IMR-90 (cell line): ENCODE measurements at regions not wholly inside any gene's neighbourhood (a gene's known extent, or its start where the extent isn't known, plus 50 kb on each side); places are given as distances from the start of the nearest gene placed in this dataset.

Source experiments
- ATAC-seq: fragments of 200-7000 bp; cut with Tn5 transposase; 2 replicates; pipeline ENCODE4 v1.9.1; 2020; ENCODE audit warnings: low read depth, mild to moderate bottlenecking, moderate library complexity
- BruUV-seq: library from RNA; stranded (reverse); fragments of 400-500 nt; replicated peaks from 2 replicates; lab custom pipeline; 2021; lab: Mats Ljungman, UMichigan
- CTCF ChIA-PET: fragments of 300-600 bp; formaldehyde crosslinking; extraction: SDS; loops from one replicate; lab custom pipeline; 2021; ENCODE audit warnings: antibody characterized with exemption; lab: Yijun Ruan, JAX
- POLR2A ChIA-PET: fragments of 300-600 bp; sonication (Branson Sonifier 250); formaldehyde crosslinking; loops from one replicate; lab custom pipeline; 2022; ENCODE audit warnings: antibody characterized with exemption; ENCODE audit not compliant: unreplicated experiment; lab: Charles Lee
- DNase-seq: peaks from one replicate; pipeline ENCODE4 v3.0.0; 2013
- H2AFZ ChIP-seq: replicated peaks from 2 replicates; pipeline ENCODE3; 2013; ENCODE audit warnings: low read length, mild to moderate bottlenecking; ENCODE audit not compliant: poor library complexity
- H2AK5ac ChIP-seq: 2 replicates; pipeline ENCODE4 v1.6.1; 2013; ENCODE audit warnings: low read depth, low read length, inconsistent platforms
- H2AK9ac ChIP-seq: replicated peaks from 2 replicates; pipeline ENCODE3; 2013; ENCODE audit warnings: mild to moderate bottlenecking, low read depth, low read length, moderate library complexity; ENCODE audit not compliant: poor library complexity
- H2BK120ac ChIP-seq: 2 replicates; pipeline ENCODE4 v1.6.1; 2013; ENCODE audit warnings: low read depth, low read length, inconsistent platforms
- H2BK15ac ChIP-seq: 3 replicates; pipeline ENCODE4 v1.6.1; 2013; ENCODE audit warnings: low read depth, low read length, inconsistent platforms
- H2BK20ac ChIP-seq: 2 replicates; pipeline ENCODE4 v1.6.1; 2013; ENCODE audit warnings: low read depth, mild to moderate bottlenecking, inconsistent platforms, low read length, moderate library complexity
- H2BK5ac ChIP-seq: 2 replicates; pipeline ENCODE4 v1.6.1; 2013; ENCODE audit warnings: mild to moderate bottlenecking, low read depth, low read length, inconsistent platforms; ENCODE audit not compliant: poor library complexity, severe bottlenecking
- H3K14ac ChIP-seq: replicated peaks from 2 replicates; pipeline ENCODE4 v1.6.1; 2013; ENCODE audit warnings: low read depth, low read length, inconsistent platforms
- H3K18ac ChIP-seq: 2 replicates; pipeline ENCODE4 v1.6.1; 2013; ENCODE audit warnings: low read depth, low read length, control low read depth
- H3K23ac ChIP-seq: 2 replicates; pipeline ENCODE4 v1.6.1; 2013; ENCODE audit warnings: low read depth, low read length, inconsistent platforms
- H3K27ac ChIP-seq: 2 replicates; pipeline ENCODE4 v1.5.1; 2013; ENCODE audit warnings: mild to moderate bottlenecking, control low read depth, low read length; ENCODE audit not compliant: insufficient read depth
- H3K27me3 ChIP-seq: 2 replicates; pipeline ENCODE4 v1.6.1; 2013; ENCODE audit warnings: low read length; ENCODE audit not compliant: control insufficient read depth, insufficient read depth
- H3K36me3 ChIP-seq: 2 replicates; pipeline ENCODE4 v1.6.1; 2013; ENCODE audit warnings: low read length, mixed read lengths; ENCODE audit not compliant: control insufficient read depth, insufficient read depth
- H3K4ac ChIP-seq: 2 replicates; pipeline ENCODE4 v1.6.1; 2013; ENCODE audit warnings: low read depth, low read length, inconsistent platforms
- H3K4me1 ChIP-seq: 2 replicates; pipeline ENCODE4 v1.6.1; 2013; ENCODE audit warnings: low read length, mixed read lengths; ENCODE audit not compliant: control insufficient read depth, insufficient read depth
- H3K4me2 ChIP-seq: 2 replicates; pipeline ENCODE4 v1.6.1; 2013; ENCODE audit warnings: low read depth, mild to moderate bottlenecking, control low read depth, low read length, moderate library complexity
- H3K4me3 ChIP-seq: 2 replicates; pipeline ENCODE4 v1.5.1; 2013; ENCODE audit warnings: low read depth, mild to moderate bottlenecking, control low read depth, low read length, moderate library complexity; ENCODE audit not compliant: insufficient read depth
- H3K56ac ChIP-seq: 2 replicates; pipeline ENCODE4 v1.6.1; 2013; ENCODE audit warnings: low read length, inconsistent platforms; ENCODE audit not compliant: insufficient read depth; ENCODE audit errors: extremely low read depth
- H3K79me1 ChIP-seq, 2 experiments: 2 replicates each; pipeline ENCODE4 v1.6.1; 2013; ENCODE audit warnings: low read length in 2 of 2, inconsistent platforms in 1 of 2, low read depth in 1 of 2
- H3K9ac ChIP-seq: 2 replicates; pipeline ENCODE4 v1.6.1; 2013; ENCODE audit warnings: low read depth, low read length, control low read depth
- H3K9me1 ChIP-seq: 2 replicates; pipeline ENCODE4 v1.6.1; 2013; ENCODE audit warnings: low read length, inconsistent platforms; ENCODE audit not compliant: insufficient read depth
- H3K9me3 ChIP-seq: 2 replicates; pipeline ENCODE4 v1.6.1; 2013; ENCODE audit warnings: low read length; ENCODE audit not compliant: control insufficient read depth, insufficient read depth
- H4K20me1 ChIP-seq: 2 replicates; pipeline ENCODE4 v1.6.1; 2013; ENCODE audit warnings: low read length, inconsistent platforms; ENCODE audit not compliant: insufficient read depth
- H4K5ac ChIP-seq: 2 replicates; pipeline ENCODE4 v1.6.1; 2013; ENCODE audit warnings: mild to moderate bottlenecking, low read depth, low read length, control low read depth
- H4K8ac ChIP-seq, 2 experiments: 2 replicates each; pipeline ENCODE4 v1.6.1; 2013; ENCODE audit warnings: low read depth in 2 of 2, low read length in 2 of 2, control low read depth in 1 of 2, inconsistent platforms in 1 of 2
- H4K91ac ChIP-seq: 2 replicates; pipeline ENCODE4 v1.6.1; 2013; ENCODE audit warnings: low read depth, low read length, inconsistent platforms; ENCODE audit not compliant: insufficient read depth
- CTCF ChIP-seq: conservative IDR thresholded peaks from 2 replicates; pipeline ENCODE4 v1.5.1; 2012; ENCODE audit warnings: mild to moderate bottlenecking, low read depth, low read length, improper control_type of control experiment
- WGBS, 2 experiments: methylation state at CpG; one replicate each; pipeline versions ENCODE4 v1.1.5 to v1.1.7; 2013; ENCODE audit warnings: missing lambda C conversion rate in 2 of 2; ENCODE audit not compliant: insufficient read length in 1 of 2; ENCODE audit errors: extremely low coverage in 2 of 2; 5-methylcytosine and 5-hydroxymethylcytosine counted together
- dilution Hi-C: fragments of 300-500 bp; cut with HindIII; formaldehyde crosslinking; loops from one replicate; pipeline ENCODE4 v1.14.3; 2018; ENCODE audit warnings: low sequenced_read_pairs; ENCODE audit not compliant: unreplicated experiment
- in situ Hi-C: fragments of 300-500 bp; cut with MboI; formaldehyde crosslinking; loops from 3 replicates; pipeline ENCODE4 v1.14.3; 2019; ENCODE audit warnings: low sequenced_read_pairs, inconsistent platforms, mixed read lengths
- intact Hi-C: fragments of 100-400 bp; cut with micrococcal nuclease; formaldehyde crosslinking; loops from 2 replicates; pipeline ENCODE4 v1.10.0; 2022

- H3K36me3 ChIP-seq, result no peaks in the 10 kb centered on the region
- TF ChIP-seq CTCF, result no peak
- H3K14ac ChIP-seq, result no peak overlapping the region
- H2AK5ac ChIP-seq, result no peak overlapping the region
- no peak overlapping the region for H2BK120ac ChIP-seq
- H2BK20ac ChIP-seq, result no peak overlapping the region
- no peak overlapping the region for H3K18ac ChIP-seq
- H4K20me1 ChIP-seq, result no peaks in the 10 kb centered on the region
- ChIA-PET POLR2A (interaction anchor here (0.6 kb wide), 2 partner anchors 164 to 1269 kb away, joined by 4 read pairs; no protein-coding TSS in a partner anchor), CTCF (interaction anchor here (0.6 kb wide), 1 partner anchor 1025 kb away, joined by 3 read pairs; no protein-coding TSS in a partner anchor)
- H4K5ac ChIP-seq, result no peak overlapping the region
- H3K56ac ChIP-seq, result no peak overlapping the region
- no peak overlapping the region for H3K23ac ChIP-seq
- no peak overlapping the region for H2AFZ ChIP-seq
- H3K79me1 ChIP-seq, result no peaks in the 10 kb centered on the region
- no peak overlapping the region for H3K4me2 ChIP-seq
- no peak overlapping the region for H3K4ac ChIP-seq
- no peak overlapping the region for H4K8ac ChIP-seq
- no peak for ATAC-seq
- H3K9me3 ChIP-seq, result no peaks in the 10 kb centered on the region
- no peak overlapping the region for H2BK5ac ChIP-seq
- dilution Hi-C loops (no loop called here), in situ Hi-C loops (no loop called here), intact Hi-C loops (no loop called here)
- H3K27ac ChIP-seq, result no peak overlapping the region
- no peak overlapping the region for H3K9ac ChIP-seq
- H4K91ac ChIP-seq, result no peak overlapping the region
- no peak for DNase-seq
- H2AK9ac ChIP-seq, result no peak overlapping the region
- no peaks in the 10 kb centered on the region for H3K4me1 ChIP-seq
- no peak overlapping the region for H3K4me3 ChIP-seq
- H3K27me3 ChIP-seq, result peaks cover 2% of the 10 kb centered on the region; the same call in 1 of the 2 replicates
- H2BK15ac ChIP-seq, result no peak overlapping the region
- BruUV-seq, result no TSS peak
- no peaks in the 10 kb centered on the region for H3K9me1 ChIP-seq
- WGBS, 2 experiments, result no CpG with 5 or more reads among the region's 2 CpGs
Observed at GRCh38 chr5:167920589-167920988, 370.9 kb upstream of the WWC1 start.
